GM21381 (cell line): ENCODE measurements at regions not wholly inside any gene's neighbourhood (a gene's known extent, or its start where the extent isn't known, plus 50 kb on each side); places are given as distances from the start of the nearest gene placed in this dataset.
"Not testable (repeated sequence)": the region's sequence is repeated elsewhere in the genome, so short reads cannot be mapped to it uniquely, and the experiment has no call there.

ENCODE experiments used
- ATAC-seq: cut with Tn5 transposase; IDR thresholded peaks from one replicate; pipeline ENCODE4 v1.9.1; 2021; ENCODE audit warnings: mild to moderate bottlenecking, moderate library complexity; ENCODE audit not compliant: unreplicated experiment

DNA sequence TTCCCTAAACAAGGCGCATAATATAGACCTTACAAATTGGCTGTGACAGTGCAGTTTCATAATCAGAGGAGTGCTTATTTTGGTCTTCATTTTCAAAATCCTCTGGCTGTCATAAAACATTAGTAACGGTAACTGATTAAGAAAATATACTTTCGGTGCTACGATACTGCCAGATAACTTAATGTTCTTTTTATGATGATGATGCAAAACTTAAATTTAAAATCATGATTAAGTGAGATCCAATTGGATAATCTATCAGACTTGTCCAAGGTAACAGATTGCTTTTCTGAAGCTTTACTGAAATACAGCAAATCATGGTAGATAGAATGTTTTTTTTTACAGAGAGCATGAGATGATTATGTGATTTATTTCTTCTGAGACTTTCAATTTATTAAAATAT is 364.2 kb upstream of the CNTN3 start:
- ATAC-seq, result no peak

- ATAC-seq, result not testable (repeated sequence)
Measured at GRCh38 chr3:74985028-74985904, 370.8 kb upstream of the CNTN3 start.

GRCh38 chr3:74988095-74988494 is 373.6 kb upstream of the CNTN3 start:
- ATAC-seq, result no peak

- ATAC-seq, result no peak
Measured at GRCh38 chr3:74992898-74993297, 378.4 kb upstream of the CNTN3 start.

DNA sequence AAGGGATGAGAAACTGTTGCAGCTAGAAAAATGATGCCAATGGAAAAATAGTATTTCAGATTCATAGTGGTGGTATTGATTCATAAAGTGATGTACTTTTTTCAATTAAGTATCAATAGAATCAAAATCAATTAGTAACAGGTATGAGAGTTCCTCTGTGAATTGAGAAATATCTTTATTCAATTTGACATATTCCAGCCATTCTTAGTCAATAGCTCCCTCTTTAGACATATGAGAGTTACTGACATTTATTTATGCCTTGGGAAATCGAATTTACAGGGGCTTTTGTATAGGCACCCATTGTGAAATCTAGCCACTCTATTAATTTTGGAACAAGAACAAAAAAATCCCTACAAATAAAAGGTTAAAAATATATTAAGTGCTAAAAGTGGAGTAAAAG is 386.9 kb upstream of the CNTN3 start:
- no peak for ATAC-seq

- ATAC-seq, result no peak
Measured at GRCh38 chr3:75012791-75013331, 398.4 kb upstream of the CNTN3 start.

- no peak for ATAC-seq
Measured at GRCh38 chr3:75014008-75014407, 399.5 kb upstream of the CNTN3 start.

DNA sequence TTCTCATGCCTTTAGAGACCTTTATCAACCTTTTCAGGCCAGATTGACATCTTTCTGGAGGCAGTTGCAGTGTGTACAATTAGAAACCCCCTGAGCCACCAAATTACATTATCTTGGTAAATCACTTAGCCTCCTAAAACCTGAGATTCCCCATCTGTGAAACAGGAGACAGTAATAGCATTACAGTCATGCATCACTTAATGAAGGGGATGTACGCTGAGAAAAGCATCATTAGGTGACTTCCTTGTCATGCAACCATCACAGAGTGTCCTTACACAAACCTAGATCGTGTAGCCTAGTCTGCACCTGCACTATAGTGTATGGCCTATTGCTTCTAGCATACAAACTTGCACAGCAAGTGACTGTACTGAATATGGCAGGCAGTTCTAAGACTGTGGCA is 400.8 kb upstream of the CNTN3 start:
- ATAC-seq, result no peak

- ATAC-seq, result no peak
Measured at GRCh38 chr3:75035146-75035545, 420.7 kb upstream of the CNTN3 start.

DNA sequence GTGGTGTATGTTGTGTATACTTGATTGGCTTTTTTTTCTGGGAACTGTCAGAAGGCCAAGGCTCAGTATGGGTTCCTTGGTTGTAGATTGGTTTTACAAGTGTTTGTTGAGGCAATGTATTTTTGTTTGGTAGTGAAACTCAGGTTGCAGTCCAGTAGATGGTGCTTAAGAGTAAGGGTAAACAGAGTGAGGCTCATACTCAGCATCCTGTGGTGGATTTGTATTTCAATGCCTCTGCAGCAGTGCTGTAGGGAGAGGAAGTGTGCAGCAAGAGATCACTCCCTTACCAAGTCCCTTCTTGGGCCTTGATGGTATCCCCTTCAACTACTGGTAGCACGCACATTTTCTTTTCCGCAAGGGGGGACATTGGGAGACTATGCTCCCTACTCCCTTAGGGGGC is 428.5 kb upstream of the CNTN3 start:
- ATAC-seq, result no peak

DNA sequence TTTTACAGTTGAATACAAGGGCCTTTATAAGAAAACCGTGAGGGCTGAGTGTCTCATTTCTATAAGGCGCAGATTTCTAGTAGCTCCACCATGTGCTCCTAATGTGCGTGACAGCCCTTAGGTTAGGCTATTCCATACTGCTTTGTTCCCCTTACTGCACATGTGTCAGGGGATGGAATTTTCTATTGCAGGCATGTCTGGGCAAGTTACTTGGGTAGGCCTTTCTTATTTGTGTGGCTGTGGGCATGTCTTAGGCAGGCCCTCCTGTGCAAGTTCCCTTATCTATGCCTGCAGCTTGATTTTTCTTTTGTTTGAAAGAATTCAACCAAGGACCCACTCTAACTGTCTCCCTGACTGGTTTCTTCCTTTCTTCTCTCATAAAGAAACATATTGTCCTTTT is 434.2 kb upstream of the CNTN3 start:
- no peak for ATAC-seq

- ATAC-seq, result no peak
Measured at GRCh38 chr3:75049533-75049932, 435.1 kb upstream of the CNTN3 start.

DNA sequence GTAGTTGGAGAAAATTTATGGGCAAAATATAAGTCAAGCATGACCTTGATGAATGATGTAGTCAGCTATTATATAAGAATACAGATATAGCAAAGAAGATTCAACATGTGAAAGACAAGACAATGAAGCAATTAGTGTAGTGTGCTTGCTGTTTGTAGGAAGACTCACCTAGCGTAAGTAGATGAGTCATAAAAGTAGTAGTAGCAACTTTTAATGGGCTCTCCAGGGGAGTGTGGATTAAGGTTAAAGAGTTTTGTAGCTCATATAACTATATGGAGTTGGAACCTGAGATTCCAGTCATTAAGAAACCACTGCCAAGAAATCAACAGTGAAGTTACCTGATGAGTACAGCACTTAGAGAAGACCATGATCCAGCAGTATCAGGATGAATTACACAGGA is 444.7 kb upstream of the CNTN3 start:
- ATAC-seq, result no peak

DNA sequence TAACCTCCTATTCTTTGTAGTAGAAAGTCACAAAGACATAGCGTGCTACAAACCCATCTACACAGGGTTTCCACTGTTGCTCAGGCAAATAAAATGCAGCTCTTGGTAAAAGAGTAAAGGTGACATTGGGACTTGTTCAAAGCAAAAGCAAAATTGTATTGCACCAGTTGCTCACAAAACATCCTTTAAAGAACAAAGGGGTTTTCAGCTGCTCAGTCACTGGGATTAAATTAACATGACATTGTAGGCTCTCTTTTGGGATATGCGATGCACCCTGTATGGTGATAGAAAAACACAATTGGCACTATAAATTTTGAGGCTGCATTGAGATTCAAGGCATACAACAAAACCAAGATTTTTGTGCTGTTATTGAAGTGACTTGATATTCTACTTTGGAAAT is 447.3 kb upstream of the CNTN3 start:
- ATAC-seq, result no peak

DNA sequence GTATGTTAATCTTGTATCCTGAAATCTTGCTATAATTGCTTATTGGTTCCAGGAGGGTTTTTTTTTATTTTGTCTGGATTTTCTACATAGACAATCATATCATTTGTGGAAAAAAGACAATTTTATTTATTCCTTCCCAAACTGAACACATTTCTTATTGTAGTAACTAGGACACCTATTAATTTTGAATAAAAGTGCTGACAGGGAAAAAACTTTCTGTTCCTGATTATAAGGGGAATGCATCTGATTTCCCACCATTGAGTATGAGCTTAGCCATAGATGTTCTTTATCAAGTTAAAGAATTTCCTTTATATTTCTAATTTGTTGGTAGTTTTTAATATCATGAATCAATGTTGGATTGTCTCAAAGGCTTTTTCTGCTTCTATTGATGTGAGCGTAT is 460.7 kb upstream of the CNTN3 start:
- no peak for ATAC-seq

DNA sequence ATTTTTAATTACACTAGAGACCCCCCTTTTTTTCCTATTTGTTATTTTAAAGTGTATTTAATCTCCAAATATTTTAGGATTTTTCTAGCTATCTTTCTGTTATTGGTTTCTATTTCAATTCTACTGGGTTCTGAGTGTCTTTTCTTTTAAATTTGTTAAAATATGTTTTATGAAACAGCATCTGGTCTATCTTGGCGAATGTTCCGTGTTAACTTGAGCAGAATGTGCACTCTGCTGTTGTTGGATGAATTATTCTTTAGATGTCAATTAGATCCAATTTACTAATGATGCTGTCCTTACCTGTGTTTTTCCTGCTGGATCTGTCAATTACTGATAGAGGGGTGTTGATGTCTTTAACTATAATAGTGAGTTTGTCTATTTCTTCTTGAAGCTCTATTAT is 462.0 kb upstream of the CNTN3 start:
- ATAC-seq, result no peak

GRCh38 chr3:75078290-75078689 is 463.8 kb upstream of the CNTN3 start:
- ATAC-seq, result no peak

DNA sequence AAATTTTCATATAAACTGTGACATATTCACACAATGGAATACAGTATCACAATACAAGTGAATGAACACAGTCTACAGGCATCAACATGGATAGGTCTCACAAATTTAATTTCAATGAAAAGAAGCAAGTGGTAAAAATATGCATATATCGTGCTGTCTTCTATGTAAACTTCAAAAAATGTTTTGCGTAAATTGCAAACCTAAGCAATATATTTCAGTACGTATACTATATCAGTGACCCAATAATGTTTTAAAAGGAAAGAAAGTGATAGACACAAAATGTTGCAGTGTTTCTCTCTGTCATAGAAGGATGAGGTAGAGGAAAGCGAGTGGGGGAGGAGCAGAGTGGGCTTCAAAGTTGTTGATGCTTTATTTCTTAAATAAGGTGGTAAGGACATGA is 468.4 kb upstream of the CNTN3 start:
- ATAC-seq, result no peak

DNA sequence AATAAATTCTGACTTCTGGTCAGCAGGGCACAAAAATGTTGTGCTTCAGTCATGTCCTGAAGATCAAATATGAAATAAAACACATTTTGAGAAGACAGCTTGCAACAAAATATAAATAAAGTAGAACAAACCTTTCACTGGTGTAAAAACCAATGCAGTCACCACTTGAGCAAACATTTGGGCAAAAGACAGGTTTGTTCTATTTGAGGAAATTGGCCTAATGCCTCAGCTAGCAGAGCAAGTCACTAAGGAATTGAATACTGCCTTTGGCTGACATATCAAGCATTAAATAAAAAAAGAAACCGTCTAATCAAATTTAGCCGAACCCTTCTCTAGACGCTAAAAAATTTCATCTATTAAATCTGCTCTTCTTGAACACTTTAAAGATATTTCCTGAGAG is 475.4 kb upstream of the CNTN3 start:
- no peak for ATAC-seq

DNA sequence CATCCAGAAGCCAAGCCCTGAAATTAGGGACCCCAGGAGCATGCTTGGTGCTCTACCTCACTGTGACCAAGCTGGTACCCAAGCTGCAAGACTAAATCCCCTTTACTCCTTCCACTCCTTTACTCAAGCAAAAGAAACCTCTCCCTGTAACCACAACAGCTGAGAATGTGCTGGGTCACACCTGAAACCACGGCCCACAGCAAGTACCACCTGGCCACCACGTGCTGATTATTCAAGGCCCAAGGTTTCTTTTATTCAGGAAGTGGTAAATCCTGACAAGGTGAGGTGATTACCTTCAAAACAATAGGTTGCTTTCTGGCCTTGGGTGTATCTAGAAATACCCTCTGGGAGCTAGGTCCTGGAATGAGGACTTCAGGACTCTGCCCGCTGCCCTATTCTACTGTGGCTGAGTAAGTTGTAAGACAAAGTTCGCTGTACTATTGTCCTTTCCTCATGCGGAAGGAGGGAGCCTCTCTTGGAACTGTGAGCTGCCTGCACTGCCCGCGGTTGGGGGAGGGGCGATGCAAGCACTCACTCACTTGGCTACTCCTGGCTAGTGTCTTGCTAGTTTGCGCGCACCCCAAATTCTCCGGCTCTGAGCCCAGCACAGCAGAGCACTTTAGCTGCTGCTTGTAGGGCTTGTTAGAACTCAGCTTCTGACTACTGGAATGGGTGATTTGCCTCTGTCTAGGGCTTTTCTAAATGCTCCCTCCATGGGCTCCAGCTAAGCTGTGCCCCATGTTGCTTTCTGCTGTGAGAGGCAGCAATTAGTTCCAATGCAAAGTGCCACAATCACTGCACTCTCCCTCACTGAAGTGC is 487.1 kb upstream of the CNTN3 start:
- no peak for ATAC-seq

- no peak for ATAC-seq
Measured at GRCh38 chr3:75110741-75111140, 496.3 kb upstream of the CNTN3 start.

GRCh38 chr3:75115695-75116094 is 501.2 kb upstream of the CNTN3 start:
- no peak for ATAC-seq
